Fibroblast of skin of right biceps (primary cell): ENCODE measurements at regions not wholly inside any gene's neighbourhood (a gene's known extent, or its start where the extent isn't known, plus 50 kb on each side); places are given as distances from the start of the nearest gene placed in this dataset.

Experiments
- DNase-seq: peaks from one replicate; pipeline ENCODE4 v3.0.0-alpha.2; 2013

- no peak for DNase-seq
Observed at GRCh38 chr2:74735009-74735408, 81.0 kb downstream of the SEMA4F start.

- no peak for DNase-seq
Observed at GRCh38 chr2:74735564-74735963, 81.5 kb downstream of the SEMA4F start.

- DNase-seq: no peak
Observed at GRCh38 chr2:74736589-74736988, 82.5 kb downstream of the SEMA4F start.

- DNase-seq: no peak
Observed at GRCh38 chr2:74738586-74738985, 84.5 kb downstream of the SEMA4F start.

- DNase-seq: peak; percentile 25
Observed at GRCh38 chr2:74739129-74739528, 85.1 kb downstream of the SEMA4F start.

GRCh38 chr2:74739733-74740241, 85.7 kb downstream of the SEMA4F start:
- no peak for DNase-seq

GRCh38 chr2:74740395-74740740, 86.3 kb downstream of the SEMA4F start:
- no peak for DNase-seq

GRCh38 chr2:74740741-74741431, 86.8 kb downstream of the SEMA4F start:
- DNase-seq: peak; percentile 96

GRCh38 chr2:74741629-74742028, 87.6 kb downstream of the SEMA4F start:
- no peak for DNase-seq

- DNase-seq: no peak
Observed at GRCh38 chr2:74742471-74742870, 88.4 kb downstream of the SEMA4F start.

- DNase-seq: no peak
Observed at GRCh38 chr2:74743039-74743438, 89.0 kb downstream of the SEMA4F start.

- no peak for DNase-seq
Observed at GRCh38 chr2:74743778-74744177, 89.7 kb downstream of the SEMA4F start.

- no peak for DNase-seq
Observed at GRCh38 chr2:74744731-74745515, 89.0 kb upstream of the HK2 start.

- DNase-seq: no peak
Observed at GRCh38 chr2:74745766-74746165, 88.2 kb upstream of the HK2 start.

- no peak for DNase-seq
Observed at GRCh38 chr2:74746480-74746879, 87.4 kb upstream of the HK2 start.

GRCh38 chr2:74747411-74748080, 86.4 kb upstream of the HK2 start:
- DNase-seq: peak; percentile 65

- no peak for DNase-seq
Observed at GRCh38 chr2:74748665-74749064, 85.3 kb upstream of the HK2 start.

GRCh38 chr2:74749432-74749831, 84.5 kb upstream of the HK2 start:
- DNase-seq: no peak

GRCh38 chr2:74751981-74752851, 81.7 kb upstream of the HK2 start:
- no peak for DNase-seq

- DNase-seq: no peak
Observed at GRCh38 chr2:74755386-74755785, 78.5 kb upstream of the HK2 start.

GRCh38 chr2:74756356-74756890, 77.5 kb upstream of the HK2 start:
- DNase-seq: no peak

- DNase-seq: no peak
Observed at GRCh38 chr2:74759986-74760385, 73.9 kb upstream of the HK2 start.
